NCI-H748 (cell line): ENCODE measurements at regions not wholly inside any gene's neighbourhood (a gene's known extent, or its start where the extent isn't known, plus 50 kb on each side); places are given as distances from the start of the nearest gene placed in this dataset.

Experiments
- DNase-seq: peaks from one replicate; lab custom pipeline; 2025; ENCODE audit not compliant: unreplicated experiment; lab: John Stamatoyannopoulos, UW

- no peak for DNase-seq
Measured at GRCh38 chr4:115850799-115851509, 737.5 kb upstream of the NDST4 start.

- DNase-seq: peak; percentile 41
Measured at GRCh38 chr4:115844180-115844579, 730.8 kb upstream of the NDST4 start.

GRCh38 chr4:115841871-115842270 is 728.5 kb upstream of the NDST4 start:
- DNase-seq: no peak

DNA sequence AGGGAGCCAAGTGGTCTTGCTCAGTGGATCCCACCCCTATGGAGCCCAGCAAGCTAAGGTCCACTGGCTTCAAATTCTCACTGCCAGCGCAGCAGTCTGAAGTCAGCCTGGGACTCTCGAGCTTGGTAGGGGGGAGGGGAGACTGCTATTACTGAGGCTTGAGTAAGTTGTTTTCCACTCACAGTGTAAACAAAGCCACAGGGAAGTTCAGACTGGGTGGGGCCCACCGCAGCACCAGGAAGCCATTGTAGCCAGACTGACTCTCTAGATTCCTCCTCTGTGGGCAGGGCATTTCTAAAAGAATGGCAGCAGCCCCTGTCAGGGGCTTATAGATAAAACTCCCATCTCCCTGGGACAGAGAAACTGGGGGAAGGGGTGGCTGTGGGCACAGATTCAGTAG is 721.0 kb upstream of the NDST4 start:
- peak; percentile 33 for DNase-seq

GRCh38 chr4:115824630-115825029 is 711.2 kb upstream of the NDST4 start:
- DNase-seq: no peak

GRCh38 chr4:115803825-115804224 is 690.4 kb upstream of the NDST4 start:
- DNase-seq: no peak

- no peak for DNase-seq
Measured at GRCh38 chr4:115790812-115791211, 677.4 kb upstream of the NDST4 start.

- DNase-seq: no peak
Measured at GRCh38 chr4:115781528-115782146, 668.2 kb upstream of the NDST4 start.

GRCh38 chr4:115780835-115781234 is 667.4 kb upstream of the NDST4 start:
- no peak for DNase-seq

DNA sequence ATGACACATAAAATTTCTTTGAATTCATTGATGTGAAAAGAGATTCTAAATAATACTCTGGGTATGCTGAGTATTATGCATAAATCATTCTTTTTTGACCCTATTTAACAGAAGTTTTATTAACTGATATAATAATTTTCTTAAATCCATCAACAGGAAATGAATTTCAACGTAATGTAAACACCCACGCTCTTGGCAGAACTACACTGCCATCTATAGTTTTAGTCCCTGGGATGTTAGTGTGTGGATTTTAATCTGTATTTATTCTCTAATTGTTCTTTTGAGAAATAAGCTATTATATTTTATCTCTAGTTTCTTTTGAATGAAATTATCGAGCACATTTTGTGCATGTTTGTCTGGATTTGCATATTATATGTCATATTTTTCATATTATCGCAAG is 666.8 kb upstream of the NDST4 start:
- DNase-seq: no peak

DNA sequence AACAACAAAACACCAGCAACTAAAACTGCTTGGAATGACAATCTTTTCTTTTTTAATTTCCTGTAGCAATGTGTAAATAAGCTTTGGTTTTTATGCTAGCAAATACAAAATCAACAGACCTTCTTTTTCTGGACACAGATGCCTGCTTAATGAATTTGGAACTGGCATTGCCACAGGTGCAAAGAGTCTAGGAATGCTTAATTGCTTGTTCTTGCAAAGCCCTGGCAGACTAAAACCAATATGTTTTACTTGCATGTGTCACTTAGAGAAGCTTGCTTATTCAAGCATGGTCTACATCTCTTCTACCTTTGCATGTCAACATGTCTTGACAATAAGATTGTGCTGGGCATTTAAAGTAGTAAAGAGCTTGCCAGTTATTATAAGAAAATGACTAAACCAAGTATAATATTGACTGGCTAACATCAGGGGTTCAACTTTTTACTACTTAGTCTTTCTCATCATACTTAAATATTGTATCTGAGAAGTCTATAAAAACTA is 656.7 kb upstream of the NDST4 start:
- no peak for DNase-seq

- no peak for DNase-seq
Measured at GRCh38 chr4:115769396-115769795, 656.0 kb upstream of the NDST4 start.

GRCh38 chr4:115763051-115763450 is 649.6 kb upstream of the NDST4 start:
- DNase-seq: no peak

DNA sequence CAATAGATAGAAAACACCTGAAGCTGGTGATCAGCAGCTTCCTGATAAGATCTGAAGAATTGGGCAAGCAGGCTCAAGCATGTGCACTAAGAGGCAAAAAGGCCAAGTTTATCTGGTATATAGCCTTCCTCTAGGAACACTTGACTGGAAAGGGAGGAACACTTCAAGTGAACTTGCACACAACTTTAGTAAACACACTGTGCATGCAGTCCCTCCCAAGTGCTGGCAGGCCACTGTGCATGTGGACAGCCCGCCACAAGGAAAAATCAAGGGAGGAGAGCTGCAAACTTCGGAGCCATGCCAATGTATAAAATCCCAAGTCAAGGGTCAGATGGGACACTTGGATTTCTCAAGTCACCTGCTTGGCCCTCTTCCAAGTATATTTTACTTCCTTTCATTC is 645.8 kb upstream of the NDST4 start:
- DNase-seq: no peak

DNA sequence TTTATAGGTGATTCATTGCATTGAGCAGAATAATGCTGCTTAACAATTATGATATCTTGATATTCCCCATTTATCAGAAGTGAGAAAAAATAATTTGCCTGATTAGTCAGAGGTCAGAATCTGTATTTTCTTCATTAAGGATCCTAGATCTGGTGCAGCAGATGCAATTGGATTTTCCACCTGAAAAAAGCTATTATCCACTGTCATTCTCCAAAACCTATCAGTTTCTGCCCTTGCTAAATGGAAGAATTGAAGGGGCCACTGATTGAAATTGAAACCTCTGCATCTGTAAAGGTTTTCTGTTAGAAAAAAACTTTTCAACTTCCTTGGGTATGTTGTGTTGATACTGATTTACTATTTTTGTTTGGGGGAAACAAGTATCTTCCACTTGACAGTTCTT is 636.0 kb upstream of the NDST4 start:
- DNase-seq: no peak

GRCh38 chr4:115740806-115741205 is 627.4 kb upstream of the NDST4 start:
- DNase-seq: no peak

- DNase-seq: no peak
Measured at GRCh38 chr4:115729739-115730266, 616.4 kb upstream of the NDST4 start.

DNA sequence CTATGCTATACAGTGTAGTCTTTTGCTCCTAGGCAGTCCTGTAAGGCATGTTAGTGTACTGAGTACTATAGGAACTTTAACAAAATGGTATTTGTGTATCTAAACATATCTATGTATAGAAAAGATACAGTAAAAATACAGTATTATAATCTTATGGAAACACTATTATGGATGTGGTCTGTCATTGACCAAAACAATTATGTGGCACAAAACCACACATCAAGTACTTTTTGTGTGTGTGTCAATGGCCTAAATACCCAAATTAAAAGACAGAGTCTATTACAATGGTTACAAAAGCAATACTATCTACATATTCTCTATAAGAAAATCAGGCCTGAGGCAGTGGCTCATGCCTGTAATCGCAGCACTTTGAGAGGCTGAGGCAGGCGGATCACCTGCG is 610.2 kb upstream of the NDST4 start:
- DNase-seq: no peak

GRCh38 chr4:115720611-115721010 is 607.2 kb upstream of the NDST4 start:
- no peak for DNase-seq

GRCh38 chr4:115711575-115711974 is 598.2 kb upstream of the NDST4 start:
- no peak for DNase-seq

DNA sequence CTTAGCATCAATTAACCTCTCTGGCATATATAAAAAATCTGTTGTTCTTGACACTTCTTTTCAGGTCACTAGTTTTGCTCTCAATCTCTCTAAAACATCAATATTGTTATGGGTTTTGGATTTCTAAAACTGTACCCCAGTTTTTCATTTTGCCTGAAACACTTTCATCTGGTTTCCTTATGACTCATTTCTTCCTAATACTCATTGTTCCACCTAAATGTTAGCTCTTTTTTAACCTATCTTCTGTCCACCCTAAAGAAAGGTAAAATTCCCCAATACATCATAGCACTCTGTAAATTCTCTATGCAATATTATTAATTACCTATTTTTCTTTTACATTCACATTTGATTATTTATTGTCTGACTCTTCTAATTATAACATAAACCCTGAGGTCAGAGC is 575.5 kb upstream of the NDST4 start:
- DNase-seq: no peak

DNA sequence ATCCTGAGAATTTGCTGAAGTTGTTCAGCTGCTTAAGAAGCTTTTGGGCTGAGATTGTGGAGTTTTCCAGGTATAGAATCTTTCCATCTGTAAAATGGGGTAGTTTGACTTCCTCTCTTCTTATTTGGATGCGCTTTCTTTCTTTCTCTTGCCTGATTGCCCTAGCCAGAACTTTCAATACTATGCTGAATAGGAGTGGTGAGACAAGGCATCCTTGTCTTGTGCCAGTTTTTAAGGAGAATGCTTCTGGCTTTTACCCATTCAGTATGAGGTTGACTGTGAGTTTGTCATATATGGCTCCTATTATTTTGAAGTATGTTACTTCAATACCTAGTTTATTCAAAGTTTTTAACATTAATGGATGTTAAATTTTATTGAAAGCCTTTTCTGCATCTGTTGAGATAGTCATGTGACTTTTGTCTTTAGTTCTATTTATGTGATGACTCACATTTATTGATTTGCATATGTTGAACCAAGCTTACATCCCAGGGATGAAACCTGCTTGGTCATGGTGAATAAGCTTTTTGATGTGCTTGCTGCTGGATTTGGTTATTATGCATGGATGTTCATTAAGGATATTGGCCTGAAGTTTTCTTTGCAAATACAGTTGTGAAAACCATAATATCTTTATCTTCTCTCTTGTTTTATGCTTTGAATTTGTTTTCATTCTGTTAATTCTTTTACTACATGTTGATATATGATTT is 573.8 kb upstream of the NDST4 start:
- no peak for DNase-seq
